ENCODE measurements at regions not wholly inside any gene's neighbourhood (a gene's known extent, or its start where the extent isn't known, plus 50 kb on each side); places are given as distances from the start of the nearest gene placed in this dataset.

DNA sequence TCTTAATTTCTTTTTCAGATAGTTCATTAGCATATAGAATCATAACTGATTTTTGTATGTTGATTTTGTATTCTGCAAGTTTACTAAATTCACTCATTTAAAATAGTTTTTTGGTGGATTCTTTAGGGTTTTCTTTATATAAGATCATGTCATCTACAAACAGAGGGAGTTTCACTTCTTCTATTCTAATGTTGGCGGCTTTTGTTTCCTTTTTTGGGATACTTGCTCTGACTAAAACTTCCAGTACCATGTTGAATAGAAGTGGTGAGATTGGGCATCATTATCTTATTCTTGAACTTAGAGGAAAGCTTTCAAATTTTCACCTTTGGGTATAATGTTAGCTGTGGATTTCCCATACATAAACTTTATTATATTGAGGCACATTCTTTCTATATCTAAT lies 296.9 kb downstream of the BCKDHB start (continued):
- no peak for TF ChIP-seq SIX5 (IDR thresholded peaks at IDR 0.05; ENCODE audit: low read depth, low read length, severe bottlenecking)
- TF ChIP-seq, protein P1, sequence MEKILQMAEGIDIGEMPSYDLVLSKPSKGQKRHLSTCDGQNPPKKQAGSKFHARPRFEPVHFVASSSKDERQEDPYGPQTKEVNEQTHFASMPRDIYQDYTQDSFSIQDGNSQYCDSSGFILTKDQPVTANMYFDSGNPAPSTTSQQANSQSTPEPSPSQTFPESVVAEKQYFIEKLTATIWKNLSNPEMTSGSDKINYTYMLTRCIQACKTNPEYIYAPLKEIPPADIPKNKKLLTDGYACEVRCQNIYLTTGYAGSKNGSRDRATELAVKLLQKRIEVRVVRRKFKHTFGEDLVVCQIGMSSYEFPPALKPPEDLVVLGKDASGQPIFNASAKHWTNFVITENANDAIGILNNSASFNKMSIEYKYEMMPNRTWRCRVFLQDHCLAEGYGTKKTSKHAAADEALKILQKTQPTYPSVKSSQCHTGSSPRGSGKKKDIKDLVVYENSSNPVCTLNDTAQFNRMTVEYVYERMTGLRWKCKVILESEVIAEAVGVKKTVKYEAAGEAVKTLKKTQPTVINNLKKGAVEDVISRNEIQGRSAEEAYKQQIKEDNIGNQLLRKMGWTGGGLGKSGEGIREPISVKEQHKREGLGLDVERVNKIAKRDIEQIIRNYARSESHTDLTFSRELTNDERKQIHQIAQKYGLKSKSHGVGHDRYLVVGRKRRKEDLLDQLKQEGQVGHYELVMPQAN (conservative IDR thresholded peaks at IDR 0.05) = no peak

DNA sequence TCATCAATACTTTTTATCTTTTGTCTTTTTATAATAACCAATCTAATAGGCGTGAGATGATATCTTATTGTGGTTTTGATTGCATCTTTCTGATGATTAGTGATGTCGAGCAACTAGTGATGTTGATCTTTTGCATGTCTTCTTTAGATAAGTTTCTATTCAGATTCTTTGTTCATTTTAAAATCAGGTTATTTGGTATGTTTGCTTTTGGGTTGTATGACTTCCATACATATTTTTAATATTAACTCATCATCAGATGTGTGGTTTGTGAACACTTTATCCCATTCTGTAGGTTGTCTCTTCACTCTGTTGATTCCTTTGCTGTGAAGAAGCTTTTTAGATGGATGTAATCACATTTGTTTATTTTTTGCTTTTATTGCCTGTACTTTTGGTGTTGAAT lies 295.8 kb downstream of the BCKDHB start:
- DNase-seq (ENCODE audit: low read depth, low spot score) (no peak), ATAC-seq (no peak), FAIRE-seq (no peak)
- POLR2A ChIA-PET = interaction anchor here (0.6 kb wide), 1 partner anchor 10 kb away, joined by 5 read pairs; no protein-coding TSS in a partner anchor
- TF ChIP-seq CREB1 (IDR thresholded peaks at IDR 0.05; ENCODE audit: low read depth) (no peak), ZNF622 (IDR thresholded peaks at IDR 0.05) (no peak), STAT1 (conservative IDR thresholded peaks at IDR 0.05) (no peak), ETV6 (conservative IDR thresholded peaks at IDR 0.05 in 1 of 2, IDR thresholded peaks at IDR 0.05 in 1 of 2; ENCODE audit: borderline replicate concordance in 1 of 2, low read depth in 1 of 2) (no peak), TCF3 (IDR thresholded peaks at IDR 0.05; ENCODE audit: borderline replicate concordance, insufficient read depth, low read depth, low read length) (no peak), KAT2A (conservative IDR thresholded peaks at IDR 0.05; ENCODE audit: control insufficient read depth, low read depth, low read length) (no peak), NR2F1 (conservative IDR thresholded peaks at IDR 0.05) (no peak)
- TF ChIP-seq, protein P2, sequence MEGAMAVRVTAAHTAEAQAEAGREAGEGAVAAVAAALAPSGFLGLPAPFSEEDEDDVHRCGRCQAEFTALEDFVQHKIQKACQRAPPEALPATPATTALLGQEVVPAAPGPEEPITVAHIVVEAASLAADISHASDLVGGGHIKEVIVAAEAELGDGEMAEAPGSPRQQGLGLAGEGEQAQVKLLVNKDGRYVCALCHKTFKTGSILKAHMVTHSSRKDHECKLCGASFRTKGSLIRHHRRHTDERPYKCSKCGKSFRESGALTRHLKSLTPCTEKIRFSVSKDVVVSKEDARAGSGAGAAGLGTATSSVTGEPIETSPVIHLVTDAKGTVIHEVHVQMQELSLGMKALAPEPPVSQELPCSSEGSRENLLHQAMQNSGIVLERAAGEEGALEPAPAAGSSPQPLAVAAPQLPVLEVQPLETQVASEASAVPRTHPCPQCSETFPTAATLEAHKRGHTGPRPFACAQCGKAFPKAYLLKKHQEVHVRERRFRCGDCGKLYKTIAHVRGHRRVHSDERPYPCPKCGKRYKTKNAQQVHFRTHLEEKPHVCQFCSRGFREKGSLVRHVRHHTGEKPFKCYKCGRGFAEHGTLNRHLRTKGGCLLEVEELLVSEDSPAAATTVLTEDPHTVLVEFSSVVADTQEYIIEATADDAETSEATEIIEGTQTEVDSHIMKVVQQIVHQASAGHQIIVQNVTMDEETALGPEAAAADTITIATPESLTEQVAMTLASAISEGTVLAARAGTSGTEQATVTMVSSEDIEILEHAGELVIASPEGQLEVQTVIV (IDR thresholded peaks at IDR 0.05; ENCODE audit: borderline replicate concordance, partially characterized antibody) = no peak
- TF ChIP-seq, protein P3, sequence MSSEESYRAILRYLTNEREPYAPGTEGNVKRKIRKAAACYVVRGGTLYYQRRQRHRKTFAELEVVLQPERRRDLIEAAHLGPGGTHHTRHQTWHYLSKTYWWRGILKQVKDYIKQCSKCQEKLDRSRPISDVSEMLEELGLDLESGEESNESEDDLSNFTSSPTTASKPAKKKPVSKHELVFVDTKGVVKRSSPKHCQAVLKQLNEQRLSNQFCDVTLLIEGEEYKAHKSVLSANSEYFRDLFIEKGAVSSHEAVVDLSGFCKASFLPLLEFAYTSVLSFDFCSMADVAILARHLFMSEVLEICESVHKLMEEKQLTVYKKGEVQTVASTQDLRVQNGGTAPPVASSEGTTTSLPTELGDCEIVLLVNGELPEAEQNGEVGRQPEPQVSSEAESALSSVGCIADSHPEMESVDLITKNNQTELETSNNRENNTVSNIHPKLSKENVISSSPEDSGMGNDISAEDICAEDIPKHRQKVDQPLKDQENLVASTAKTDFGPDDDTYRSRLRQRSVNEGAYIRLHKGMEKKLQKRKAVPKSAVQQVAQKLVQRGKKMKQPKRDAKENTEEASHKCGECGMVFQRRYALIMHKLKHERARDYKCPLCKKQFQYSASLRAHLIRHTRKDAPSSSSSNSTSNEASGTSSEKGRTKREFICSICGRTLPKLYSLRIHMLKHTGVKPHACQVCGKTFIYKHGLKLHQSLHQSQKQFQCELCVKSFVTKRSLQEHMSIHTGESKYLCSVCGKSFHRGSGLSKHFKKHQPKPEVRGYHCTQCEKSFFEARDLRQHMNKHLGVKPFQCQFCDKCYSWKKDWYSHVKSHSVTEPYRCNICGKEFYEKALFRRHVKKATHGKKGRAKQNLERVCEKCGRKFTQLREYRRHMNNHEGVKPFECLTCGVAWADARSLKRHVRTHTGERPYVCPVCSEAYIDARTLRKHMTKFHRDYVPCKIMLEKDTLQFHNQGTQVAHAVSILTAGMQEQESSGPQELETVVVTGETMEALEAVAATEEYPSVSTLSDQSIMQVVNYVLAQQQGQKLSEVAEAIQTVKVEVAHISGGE (CRISPR knock-in tag; IDR thresholded peaks at IDR 0.05) = no peak
- H3K9me3 ChIP-seq (replicated peaks; ENCODE audit: control insufficient read depth, insufficient read depth, low read length) = no peaks in the 10 kb centered on the region
- WGBS (ENCODE audit: insufficient coverage, insufficient replicate concordance, low lambda C conversion rate, missing lambda C conversion rate) = 60% methylated on average over 2 of the region's 2 CpGs
- no peak overlapping the region for H3K4me3 ChIP-seq
- intact Hi-C loops (cut with micrococcal nuclease; ENCODE audit: unreplicated experiment) = no loop called here
- no peak overlapping the region for H3K4me2 ChIP-seq (ENCODE audit: control insufficient read depth, insufficient read depth)
- in situ Hi-C loops (cut with MboI) = no loop called here
- H3K4me1 ChIP-seq (ENCODE audit: control insufficient read depth, insufficient read depth, low read length) = no peaks in the 10 kb centered on the region
- CTCF ChIA-PET = no interaction called here
- SMC1A ChIA-PET (ENCODE audit: uncharacterized antibody, unreplicated experiment) = no interaction called here
- RAD21 ChIA-PET (ENCODE audit: unreplicated experiment) = no interaction called here
- no TSS peak for BruUV-seq (replicated peaks)
- no peaks in the 10 kb centered on the region for H3K36me3 ChIP-seq (ENCODE audit: control insufficient read depth in 2 of 2, insufficient read depth in 2 of 2, low read length in 1 of 2)
- H4K20me1 ChIP-seq (ENCODE audit: control insufficient read depth, insufficient read depth) = no peaks in the 10 kb centered on the region
- H3K79me2 ChIP-seq (ENCODE audit: control insufficient read depth, insufficient read depth, low read length) = no peaks in the 10 kb centered on the region
- no peaks in the 10 kb centered on the region for H3K27me3 ChIP-seq (replicated peaks in 1 of 2; ENCODE audit: control insufficient read depth in 2 of 2, insufficient read depth in 2 of 2, low read length in 1 of 2)
- H3K9ac ChIP-seq (ENCODE audit: control insufficient read depth, insufficient read depth, low read length) = no peak overlapping the region
- H2AFZ ChIP-seq (ENCODE audit: control insufficient read depth, low read depth, low read length) = no peak overlapping the region
- no peak overlapping the region for H3K27ac ChIP-seq (ENCODE audit: control insufficient read depth, insufficient read depth)
